Cardiac fibroblast (primary cell): ENCODE measurements at regions not wholly inside any gene's neighbourhood (a gene's known extent, or its start where the extent isn't known, plus 50 kb on each side); places are given as distances from the start of the nearest gene placed in this dataset.

Experiments
- DNase-seq, 2 donors: peaks; one replicate each; pipeline versions ENCODE4 v3.0.0 to v3.0.0-alpha.2; 2010; ENCODE audit warnings: low read depth in 2 of 2
- H3K4me3 ChIP-seq, 2 donors: replicated peaks in 1 of 2; 1 replicate in 1 of 2; 2 replicates in 1 of 2; pipeline ENCODE4 v1.5.1; 2011; ENCODE audit warnings: low read depth in 2 of 2, low read length in 2 of 2, mild to moderate bottlenecking in 2 of 2, moderate library complexity in 1 of 2
- TF ChIP-seq, protein P1 (sequence below): IDR thresholded peaks from one replicate; pipeline ENCODE4 v1.5.1; 2011; ENCODE audit warnings: low read depth, mild to moderate bottlenecking, low read length, inconsistent platforms

DNA sequence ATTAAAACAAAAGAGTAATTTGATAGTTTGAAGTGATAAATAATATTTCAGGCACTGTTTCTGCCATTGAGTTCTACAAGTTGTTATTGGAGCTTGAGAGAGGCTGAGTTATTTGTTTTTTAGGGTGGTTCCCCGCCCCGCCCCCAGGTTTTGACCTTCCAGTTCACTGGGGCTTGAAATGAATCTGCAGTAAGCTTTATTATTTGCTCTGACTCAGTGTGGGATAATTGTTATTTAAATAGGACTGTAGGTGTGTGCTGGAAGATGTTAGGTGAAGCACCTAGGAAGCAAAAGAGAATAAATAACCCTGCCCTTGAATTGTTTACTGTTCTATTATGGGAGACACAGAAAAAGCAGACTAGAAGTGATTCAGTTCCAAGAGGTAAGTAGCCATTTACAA lies 81.2 kb upstream of the KCNIP4 start:
- H3K4me3 ChIP-seq: no peak overlapping the region
- no peak for DNase-seq
- TF ChIP-seq, protein P1, sequence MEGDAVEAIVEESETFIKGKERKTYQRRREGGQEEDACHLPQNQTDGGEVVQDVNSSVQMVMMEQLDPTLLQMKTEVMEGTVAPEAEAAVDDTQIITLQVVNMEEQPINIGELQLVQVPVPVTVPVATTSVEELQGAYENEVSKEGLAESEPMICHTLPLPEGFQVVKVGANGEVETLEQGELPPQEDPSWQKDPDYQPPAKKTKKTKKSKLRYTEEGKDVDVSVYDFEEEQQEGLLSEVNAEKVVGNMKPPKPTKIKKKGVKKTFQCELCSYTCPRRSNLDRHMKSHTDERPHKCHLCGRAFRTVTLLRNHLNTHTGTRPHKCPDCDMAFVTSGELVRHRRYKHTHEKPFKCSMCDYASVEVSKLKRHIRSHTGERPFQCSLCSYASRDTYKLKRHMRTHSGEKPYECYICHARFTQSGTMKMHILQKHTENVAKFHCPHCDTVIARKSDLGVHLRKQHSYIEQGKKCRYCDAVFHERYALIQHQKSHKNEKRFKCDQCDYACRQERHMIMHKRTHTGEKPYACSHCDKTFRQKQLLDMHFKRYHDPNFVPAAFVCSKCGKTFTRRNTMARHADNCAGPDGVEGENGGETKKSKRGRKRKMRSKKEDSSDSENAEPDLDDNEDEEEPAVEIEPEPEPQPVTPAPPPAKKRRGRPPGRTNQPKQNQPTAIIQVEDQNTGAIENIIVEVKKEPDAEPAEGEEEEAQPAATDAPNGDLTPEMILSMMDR: no peak

DNA sequence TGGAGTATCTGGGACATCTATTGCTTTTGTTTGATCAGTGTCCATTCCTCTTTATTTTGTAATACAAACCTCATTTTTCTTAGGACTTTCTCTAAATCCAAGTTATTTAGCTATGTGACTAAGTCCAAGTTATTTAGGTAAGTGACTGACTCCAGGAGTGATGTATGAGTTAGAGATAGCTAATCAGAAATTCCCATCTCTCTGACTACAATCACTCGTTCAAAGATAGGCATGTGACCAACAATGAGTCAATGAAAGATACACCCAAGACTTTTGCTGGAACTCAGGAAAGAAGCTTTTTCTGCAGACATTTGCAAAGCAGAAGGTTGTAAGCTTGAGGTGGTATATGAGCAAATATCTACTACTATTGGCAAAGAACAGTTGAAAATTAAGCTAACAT lies 72.5 kb upstream of the KCNIP4 start:
- DNase-seq: no peak
- TF ChIP-seq, protein P1: no peak
- H3K4me3 ChIP-seq: no peak overlapping the region

DNA sequence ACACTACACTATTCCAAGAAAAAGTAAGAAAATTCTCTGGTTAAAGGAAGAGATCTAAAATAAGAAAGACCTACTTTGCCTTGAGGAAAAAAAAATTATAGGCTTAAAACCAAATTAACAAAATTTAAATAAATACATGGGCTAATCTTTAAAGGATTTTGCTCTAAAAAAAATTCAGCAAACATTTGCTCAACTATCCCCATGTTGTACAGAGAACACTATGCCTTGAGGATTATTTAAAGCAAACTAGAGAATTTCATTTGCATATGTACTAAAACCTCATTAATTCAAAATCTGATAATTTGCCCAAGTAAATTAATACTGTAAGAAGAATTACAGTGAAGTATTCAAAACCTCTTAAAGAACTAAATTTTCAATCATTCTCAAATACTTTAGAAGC lies 71.6 kb upstream of the KCNIP4 start:
- DNase-seq: no peak
- no peak overlapping the region for H3K4me3 ChIP-seq
- TF ChIP-seq, protein P1: no peak

DNA sequence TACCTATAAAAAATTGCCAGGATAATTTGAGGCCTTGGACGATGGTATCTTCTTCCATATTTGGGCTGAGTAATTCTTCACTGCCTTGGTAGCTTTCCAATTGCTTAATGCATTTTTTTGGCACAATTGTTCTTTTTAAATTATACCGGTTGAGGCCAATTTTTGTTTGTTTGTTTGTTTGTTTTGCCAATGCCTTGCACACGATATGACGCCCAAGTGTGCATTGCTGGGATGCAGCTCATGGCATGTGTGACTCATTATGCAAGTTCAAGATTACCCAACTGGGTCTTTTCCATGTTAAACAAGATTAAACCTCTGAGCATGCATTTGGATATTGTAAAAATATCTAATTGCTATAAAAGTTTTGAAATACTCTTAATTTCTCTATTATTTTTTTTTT lies 71.1 kb upstream of the KCNIP4 start:
- no peak overlapping the region for H3K4me3 ChIP-seq
- TF ChIP-seq, protein P1: no peak
- DNase-seq: peak; percentile 28 to 32

DNA sequence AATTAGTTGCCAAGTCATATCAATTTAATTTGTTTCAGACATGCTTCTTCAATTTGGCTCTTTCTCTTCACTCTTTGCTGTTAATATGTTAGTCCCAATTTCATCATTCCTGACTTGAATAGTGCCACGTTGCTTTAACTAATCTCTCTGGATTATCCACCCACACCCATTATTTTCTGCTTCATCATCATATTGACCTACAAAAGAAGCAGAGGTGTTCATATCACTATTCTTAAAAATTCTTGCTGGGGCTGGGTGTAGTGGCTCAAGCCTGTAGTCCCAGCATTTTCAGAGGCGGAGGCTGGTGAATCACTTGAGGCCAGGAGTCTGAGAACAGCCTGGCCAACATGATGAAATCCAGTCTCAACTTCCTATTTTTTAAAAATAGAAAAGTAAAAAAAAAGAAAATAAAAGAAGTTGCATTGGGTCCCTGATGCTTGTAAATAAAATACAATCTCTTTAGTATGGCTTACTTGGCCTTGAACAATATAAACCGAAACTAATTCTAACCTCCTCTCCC lies 65.7 kb upstream of the KCNIP4 start:
- peak; percentile 16 to 51 for DNase-seq
- TF ChIP-seq, protein P1: no peak

DNA sequence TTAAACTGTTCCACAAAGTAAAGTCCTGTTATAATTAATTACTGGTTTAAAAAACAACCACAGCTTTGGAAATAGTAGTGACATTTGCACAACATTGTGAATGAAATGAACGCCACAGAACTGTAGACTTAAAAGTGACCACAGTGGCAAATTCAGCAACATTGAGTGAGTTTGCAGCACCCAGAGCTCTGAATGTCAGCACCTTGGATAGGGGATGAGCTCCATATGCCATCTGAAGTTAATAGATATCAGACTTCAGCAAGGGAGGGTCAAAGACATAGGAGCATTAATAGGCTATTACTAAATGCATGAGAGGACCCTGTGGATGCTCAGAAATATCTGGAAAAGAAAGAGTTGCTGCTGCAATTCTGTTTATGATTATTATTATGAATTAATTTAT lies 55.3 kb upstream of the KCNIP4 start:
- no peak for DNase-seq
- TF ChIP-seq, protein P1: no peak
- no peak overlapping the region for H3K4me3 ChIP-seq

More for the DNA sequence above, 65.7 kb upstream of the KCNIP4 start:
- no peak overlapping the region for H3K4me3 ChIP-seq
